NCI-H2029 (cell line): ENCODE measurements at regions not wholly inside any gene's neighbourhood (a gene's known extent, or its start where the extent isn't known, plus 50 kb on each side); places are given as distances from the start of the nearest gene placed in this dataset.
A peak's percentile ranks its signal among the peaks of the same experiment; 100 is the strongest.
"Not testable (repeated sequence)": the region's sequence is repeated elsewhere in the genome, so short reads cannot be mapped to it uniquely, and the experiment has no call there.

Experiments used
- DNase-seq: peaks from one replicate; lab custom pipeline; 2025; lab: John Stamatoyannopoulos, UW

- no peak for DNase-seq
These were observed 714.4 kb upstream of the CDH6 start for GRCh38 chr5:30479104-30479503.

DNA sequence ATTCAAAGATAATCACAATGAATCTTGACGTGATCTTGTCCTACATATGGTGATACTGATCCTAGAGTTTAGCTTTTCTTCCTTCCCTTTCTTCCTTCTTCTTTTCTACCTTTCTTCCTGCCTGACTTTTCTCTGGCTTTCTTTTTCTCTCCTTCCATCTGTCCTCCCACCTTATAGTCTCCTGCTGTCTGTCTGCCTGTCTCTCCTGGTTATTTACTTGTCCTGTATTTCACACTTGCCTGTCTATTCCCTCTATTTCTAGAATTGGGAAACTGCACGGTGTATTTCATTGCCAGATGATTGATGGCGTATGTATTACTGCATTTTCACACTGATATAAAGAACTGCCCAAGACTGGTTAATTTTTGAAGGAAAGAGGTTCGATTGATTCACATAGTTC is 718.1 kb upstream of the CDH6 start:
- no peak for DNase-seq

DNA sequence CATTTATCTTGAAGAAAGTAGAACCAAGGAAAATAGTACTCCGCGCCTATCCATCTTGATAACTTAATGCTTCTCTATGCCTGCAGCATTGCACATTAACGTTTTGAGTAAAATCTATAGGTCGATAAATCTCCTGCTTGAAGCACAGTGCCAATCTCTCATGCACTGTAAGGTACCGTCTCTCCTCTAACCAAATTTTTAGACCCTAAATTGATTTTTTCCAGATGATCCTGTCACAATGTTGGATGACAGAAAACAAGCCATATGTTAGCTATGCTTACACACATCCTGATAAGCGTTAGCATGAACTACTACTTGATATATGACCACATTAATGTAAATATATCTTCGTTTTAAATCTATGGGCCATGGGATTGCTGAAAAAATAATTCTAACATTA is 723.8 kb upstream of the CDH6 start:
- DNase-seq: no peak

DNA sequence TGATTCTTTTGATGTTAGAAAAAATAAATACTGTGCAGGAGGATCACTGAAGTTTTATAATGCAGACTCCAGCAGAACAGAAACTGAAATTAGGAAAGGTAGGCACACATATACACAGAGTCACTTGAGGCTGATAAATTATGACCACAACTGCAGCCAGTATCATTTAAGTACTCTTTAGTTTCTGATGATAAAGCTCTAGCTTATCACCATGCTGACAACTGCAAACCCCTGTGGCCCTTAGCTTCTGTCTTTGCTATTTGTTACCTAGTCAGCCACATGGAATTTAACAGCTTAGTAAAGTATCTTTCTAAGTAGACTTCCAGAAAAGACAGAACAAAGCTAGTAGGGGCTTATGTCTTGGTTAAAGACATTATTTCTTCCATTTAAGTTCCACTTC is 734.8 kb upstream of the CDH6 start:
- no peak for DNase-seq

DNA sequence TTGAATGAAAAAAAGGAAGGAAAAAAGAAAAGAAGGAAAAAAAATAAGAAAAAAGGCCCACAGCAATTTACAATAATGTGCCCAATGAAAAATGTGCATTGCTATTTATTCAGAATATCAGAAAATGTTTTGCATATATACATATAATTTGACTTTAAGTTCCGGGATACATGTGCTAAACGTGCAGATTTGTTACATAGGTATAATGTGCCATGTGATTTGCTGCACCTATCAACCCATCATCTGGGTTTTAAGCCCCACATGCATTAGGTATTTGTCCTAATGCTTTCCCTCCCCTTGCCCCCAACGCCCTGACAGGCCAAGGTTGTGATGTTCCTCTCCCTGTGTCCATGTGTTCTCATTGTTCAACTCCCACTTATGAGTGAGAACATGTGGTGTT is 738.0 kb upstream of the CDH6 start:
- DNase-seq: not testable (repeated sequence)

DNA sequence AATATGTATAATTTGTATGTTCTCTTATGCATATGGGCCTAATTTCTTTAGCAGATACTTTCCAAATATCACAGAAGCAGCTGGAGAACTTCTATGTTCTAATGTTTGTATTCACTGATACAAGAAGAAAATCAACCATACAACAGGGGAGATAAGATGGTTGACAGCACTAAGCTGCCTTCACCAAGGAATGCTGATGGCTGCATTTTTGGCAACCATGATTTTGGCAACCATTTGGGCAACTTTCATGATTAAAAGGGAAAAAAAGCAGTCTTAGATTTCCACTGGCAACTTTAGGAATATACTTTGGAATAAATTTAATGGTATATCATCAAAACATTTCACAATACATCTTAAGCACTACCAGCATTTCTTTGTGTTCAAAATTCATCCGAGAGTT is 740.3 kb upstream of the CDH6 start:
- no peak for DNase-seq

GRCh38 chr5:30450153-30450552 is 743.3 kb upstream of the CDH6 start:
- no peak for DNase-seq

GRCh38 chr5:30447431-30447830 is 746.1 kb upstream of the CDH6 start:
- no peak for DNase-seq

- no peak for DNase-seq
These were observed 747.0 kb upstream of the CDH6 start for GRCh38 chr5:30446456-30446855.

- no peak for DNase-seq
These were observed 754.7 kb upstream of the CDH6 start for GRCh38 chr5:30438785-30439184.

- DNase-seq: no peak
These were observed 756.8 kb upstream of the CDH6 start for GRCh38 chr5:30436691-30437090.

GRCh38 chr5:30428866-30429407 is 764.5 kb upstream of the CDH6 start:
- peak; percentile 5 for DNase-seq

DNA sequence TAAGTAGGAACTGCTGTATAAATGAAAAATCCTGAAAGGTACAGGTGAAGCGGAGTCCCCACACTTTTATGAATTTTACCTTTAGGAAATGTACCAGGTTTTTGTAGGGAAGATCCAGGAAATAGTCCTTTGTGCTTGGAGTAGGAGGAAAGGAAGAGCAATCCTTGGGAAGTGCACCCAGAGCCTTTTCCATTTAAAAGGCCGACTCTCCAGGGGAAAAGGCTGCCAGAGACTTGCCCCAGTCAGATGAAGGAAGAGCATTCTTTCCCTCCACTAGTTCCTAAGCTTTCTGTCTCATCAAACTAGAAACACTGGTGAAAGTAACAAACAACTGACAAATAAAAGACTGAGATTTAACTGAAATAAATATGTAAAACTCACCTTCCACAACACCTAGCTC is 779.4 kb upstream of the CDH6 start:
- DNase-seq: no peak

DNA sequence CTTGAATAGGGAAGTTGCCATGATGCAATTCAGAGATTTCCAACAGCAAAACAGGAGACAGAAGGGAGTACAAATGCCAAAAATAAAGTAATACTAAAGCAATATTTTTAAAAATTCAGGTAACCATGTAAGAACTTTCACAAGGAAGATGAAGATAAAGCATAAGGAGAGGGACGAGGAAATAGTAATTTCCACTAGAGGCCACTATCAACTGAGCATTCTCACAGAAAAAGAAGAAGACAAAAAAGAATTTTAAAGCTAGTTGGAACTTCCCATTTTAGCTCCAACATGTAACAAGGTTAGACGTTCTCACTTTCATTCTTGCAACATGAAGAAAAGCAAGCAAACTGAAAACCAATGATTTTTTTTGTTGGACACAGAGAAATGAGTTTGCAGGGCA is 779.9 kb upstream of the CDH6 start:
- DNase-seq: no peak

DNA sequence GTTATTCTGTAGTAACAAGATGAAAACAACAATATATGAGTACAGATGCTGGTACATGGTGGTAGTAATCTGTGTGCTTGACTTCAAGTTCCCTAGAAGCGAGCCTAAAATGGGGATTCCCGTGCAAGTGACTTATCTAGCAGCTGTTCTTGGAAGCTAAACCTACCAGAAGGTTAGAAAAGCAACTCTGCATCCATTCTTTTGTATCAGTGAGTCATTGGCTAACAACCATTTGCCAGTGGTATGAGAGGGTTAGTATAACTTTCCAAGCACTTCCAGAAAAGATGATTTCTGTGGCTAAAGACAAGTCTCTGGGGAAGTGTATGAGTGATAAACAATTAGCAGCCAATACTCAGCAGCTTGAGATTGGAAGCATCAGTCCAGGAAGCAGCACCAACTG is 787.7 kb upstream of the CDH6 start:
- no peak for DNase-seq

DNA sequence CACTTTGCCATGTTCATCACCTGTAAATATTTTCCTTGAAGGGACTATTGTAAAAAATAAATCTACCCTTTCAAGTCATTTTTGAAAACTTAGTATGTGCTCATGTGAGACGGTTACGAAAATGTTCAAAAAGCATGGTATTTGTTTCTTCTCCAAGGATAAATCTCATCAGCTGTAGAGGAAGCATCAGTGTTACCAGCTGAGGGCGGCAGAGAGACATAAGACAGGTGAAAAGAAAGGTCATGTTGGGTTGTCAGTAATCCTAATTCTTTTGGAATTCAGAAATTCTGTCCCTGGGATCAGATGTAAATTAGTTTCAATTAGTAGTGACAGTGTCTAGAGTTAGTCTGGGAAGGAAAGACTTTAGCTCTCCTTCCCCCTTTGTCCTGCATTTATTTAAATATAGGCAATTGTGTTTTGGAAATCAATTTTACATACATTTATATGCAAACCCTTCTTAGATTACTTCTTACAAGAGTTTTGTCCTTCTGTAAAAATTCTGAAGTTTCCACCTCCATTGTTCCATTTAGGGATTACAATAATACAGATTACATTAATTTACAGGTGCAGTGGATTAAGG is 791.9 kb upstream of the CDH6 start:
- DNase-seq: peak; percentile 55

DNA sequence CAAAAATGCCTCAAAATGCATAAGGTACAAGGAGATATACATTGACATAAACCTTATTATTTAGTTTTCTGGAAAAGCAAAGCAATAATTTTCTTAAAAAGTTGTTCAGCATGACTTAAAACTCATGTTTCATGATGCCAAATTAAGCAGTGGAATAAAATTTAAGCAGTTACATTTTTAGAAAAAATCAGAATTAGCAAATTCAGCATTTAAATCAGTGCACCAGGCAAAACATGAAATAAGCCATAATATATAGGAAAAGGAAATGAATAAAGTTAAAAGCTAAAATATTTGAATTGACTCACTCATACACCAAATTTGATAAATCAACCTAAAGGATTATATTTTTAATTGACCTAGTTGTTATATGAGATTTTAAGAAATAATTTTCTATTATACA is 795.1 kb upstream of the CDH6 start:
- no peak for DNase-seq

GRCh38 chr5:30392897-30393296 is 800.6 kb upstream of the CDH6 start:
- DNase-seq: peak; percentile 71

GRCh38 chr5:30390095-30390494 is 803.4 kb upstream of the CDH6 start:
- DNase-seq: no peak

DNA sequence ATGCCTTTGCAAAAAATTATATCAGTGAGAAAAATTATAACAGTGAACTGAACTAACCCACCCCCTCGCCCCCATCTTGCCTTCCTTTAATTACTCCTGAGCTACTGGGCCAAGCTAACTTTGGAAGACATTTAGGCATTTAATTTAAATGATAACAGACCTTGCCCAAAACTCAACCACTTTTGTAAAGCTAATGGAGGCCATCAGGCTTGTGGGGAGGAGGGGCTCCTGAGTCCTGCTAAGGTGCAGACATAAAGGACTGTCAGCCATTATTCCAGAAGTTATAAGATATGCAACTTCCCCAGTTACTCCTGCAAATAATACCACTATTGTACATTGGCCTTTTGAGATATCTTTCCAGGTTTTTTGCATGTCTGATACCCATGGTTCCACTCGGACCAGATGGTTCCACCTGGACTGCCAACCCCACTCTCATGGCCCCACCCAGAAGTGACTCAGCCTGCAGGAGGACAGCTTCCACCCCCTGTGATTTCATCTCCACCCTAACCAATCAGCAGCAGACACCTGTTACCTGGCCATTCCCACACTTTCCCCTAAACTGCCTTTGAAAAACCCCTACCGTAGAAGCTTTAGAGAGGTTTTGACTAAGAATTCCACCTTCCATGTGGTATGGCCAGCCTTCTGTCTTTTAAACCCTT is 805.4 kb upstream of the CDH6 start:
- no peak for DNase-seq

GRCh38 chr5:30385754-30386153 is 807.7 kb upstream of the CDH6 start:
- no peak for DNase-seq

GRCh38 chr5:30384171-30384570 is 809.3 kb upstream of the CDH6 start:
- no peak for DNase-seq

DNA sequence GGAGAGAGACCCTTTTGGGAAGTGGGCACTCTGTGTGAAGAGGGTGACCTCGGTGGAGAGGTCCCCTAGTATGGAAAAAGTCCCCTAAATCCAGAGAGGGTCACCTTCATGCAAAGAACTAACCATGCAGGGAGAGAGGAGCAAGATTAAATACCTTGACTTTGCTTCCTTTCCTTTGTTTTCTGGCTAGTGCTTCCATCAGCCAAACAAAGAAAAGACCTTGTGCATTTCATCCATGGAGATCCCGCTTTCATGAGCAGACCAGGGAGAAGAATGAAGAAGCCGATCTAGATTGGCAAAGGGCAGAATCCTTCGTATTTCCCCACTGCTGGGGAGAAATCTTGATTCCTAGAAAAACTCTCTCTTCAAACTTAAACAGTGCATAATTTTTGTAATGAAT is 813.3 kb upstream of the CDH6 start:
- no peak for DNase-seq

DNA sequence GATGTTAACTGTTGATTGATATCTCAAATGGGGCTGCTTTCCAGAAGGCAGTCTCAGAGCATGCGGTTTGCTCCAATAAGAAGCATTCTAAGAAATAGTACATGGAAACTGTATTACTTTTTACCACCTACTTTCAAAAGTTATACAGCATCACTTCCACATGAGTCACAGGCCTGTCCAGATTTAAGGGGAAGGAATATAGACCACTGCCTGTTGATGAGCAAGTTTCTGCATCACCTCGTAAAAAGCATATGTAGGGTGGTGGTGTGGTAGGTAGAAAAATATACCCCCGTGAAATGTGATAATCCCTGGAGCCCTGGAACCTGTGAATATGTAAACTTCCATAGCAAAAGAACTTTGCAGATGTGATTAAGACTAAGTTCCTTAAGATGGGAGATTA is 816.6 kb upstream of the CDH6 start:
- no peak for DNase-seq
